GM12874 (cell line): ENCODE measurements at regions not wholly inside any gene's neighbourhood (a gene's known extent, or its start where the extent isn't known, plus 50 kb on each side); places are given as distances from the start of the nearest gene placed in this dataset.

ENCODE experiments used
- CTCF ChIP-seq: IDR thresholded peaks from 2 replicates; pipeline ENCODE4 v1.5.1; 2011; ENCODE audit warnings: low read depth, mild to moderate bottlenecking, control low read depth, low read length, moderate library complexity; ENCODE audit not compliant: insufficient read depth

GRCh38 chr6:14321992-14322772 lies 204.6 kb downstream of the CD83 start:
- no peak for TF ChIP-seq CTCF

- TF ChIP-seq CTCF, result no peak
Measured at GRCh38 chr6:14322841-14323240, 205.3 kb downstream of the CD83 start.

- TF ChIP-seq CTCF, result no peak
Measured at GRCh38 chr6:14326774-14327173, 209.2 kb downstream of the CD83 start.

DNA sequence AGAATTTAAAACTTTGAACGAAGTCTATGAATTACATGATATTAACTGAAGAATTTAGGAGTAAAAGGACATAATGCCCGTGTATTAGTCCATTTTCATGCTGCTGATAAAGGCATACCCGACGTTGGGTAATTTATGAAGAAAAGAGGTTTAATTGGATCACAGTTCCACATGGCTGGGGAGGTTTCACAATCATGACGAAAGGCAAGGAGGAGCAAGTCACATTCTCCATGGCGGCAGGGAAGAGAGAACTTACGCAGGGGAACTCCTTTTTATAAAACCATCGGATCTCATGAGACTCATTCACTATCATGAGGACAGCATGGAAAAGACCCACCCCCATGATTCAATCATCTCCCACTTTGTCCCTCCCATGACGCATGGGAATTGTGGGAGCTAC lies 210.6 kb downstream of the CD83 start:
- TF ChIP-seq CTCF, result no peak

- TF ChIP-seq CTCF, result no peak
Measured at GRCh38 chr6:14333556-14334305, 216.2 kb downstream of the CD83 start.

- TF ChIP-seq CTCF, result no peak
Measured at GRCh38 chr6:14335071-14335470, 217.5 kb downstream of the CD83 start.

- no peak for TF ChIP-seq CTCF
Measured at GRCh38 chr6:14337152-14337551, 219.6 kb downstream of the CD83 start.
